HCT116 (cell line): ENCODE measurements at regions not wholly inside any gene's neighbourhood (a gene's known extent, or its start where the extent isn't known, plus 50 kb on each side); places are given as distances from the start of the nearest gene placed in this dataset.

Experiments used
- ATAC-seq: fragments of 200-7000 bp; cut with Tn5 transposase; 2 replicates; pipeline ENCODE4 v1.9.1; 2020; ENCODE audit warnings: mild to moderate bottlenecking, moderate library complexity
- BruUV-seq: library from RNA; stranded (reverse); fragments of 400-500 nt; replicated peaks from 2 replicates; lab custom pipeline; 2021; lab: Mats Ljungman, UMichigan
- CTCF ChIA-PET: fragments of 300-600 bp; sonication (Branson Sonifier 250); formaldehyde crosslinking; loops from one replicate; lab custom pipeline; 2021; ENCODE audit warnings: antibody characterized with exemption; lab: Charles Lee
- POLR2A ChIA-PET: fragments of 300-600, 350-600 bp; sonication (Branson Sonifier 250); formaldehyde crosslinking; loops from one replicate; lab custom pipeline; 2021; ENCODE audit warnings: antibody characterized with exemption; lab: Charles Lee
- RAD21 ChIA-PET, 2 experiments: fragments of 300-600 bp; sonication (Branson Sonifier 250); formaldehyde crosslinking; loops; one replicate each; lab custom pipeline; 2023; ENCODE audit warnings: low total read pairs in 2 of 2; ENCODE audit not compliant: uncharacterized antibody in 2 of 2, unreplicated experiment in 2 of 2, low non-redundant PET in 1 of 2; lab: Charles Lee
- DNase-seq: peaks from one replicate; pipeline ENCODE4 v3.0.0-alpha.2; 2010; ENCODE audit warnings: low read depth, low spot score
- H2AFZ ChIP-seq: fragments of 200-600 bp; shearing (Covaris generic), sonication (generic); 2 replicates; pipeline ENCODE4 v1.6.1; 2017; ENCODE audit warnings: low read depth, mixed run types, mixed read lengths, antibody characterized with exemption, low read length; ENCODE audit not compliant: poor library complexity, severe bottlenecking
- H3K27ac ChIP-seq: 2 replicates; pipeline ENCODE4 v1.5.1; 2012; ENCODE audit warnings: low read depth, low read length
- H3K27me3 ChIP-seq: fragments of 200-600 bp; sonication (generic); 2 replicates; pipeline ENCODE4 v1.6.1; 2016; ENCODE audit warnings: mixed run types, low read length, mixed read lengths; ENCODE audit not compliant: insufficient read depth
- H3K36me3 ChIP-seq, 2 experiments: fragments of 200-500 bp in 1 of 2; fragments of 200-600 bp in 1 of 2; sonication (Bioruptor generic) in 1 of 2; sonication (generic) in 1 of 2; 2 replicates each; pipeline versions ENCODE4 v1.5.1 to v1.6.1; 2014 to 2016; ENCODE audit warnings: low read length in 2 of 2, inconsistent platforms in 1 of 2, mixed read lengths in 1 of 2, mixed run types in 1 of 2; ENCODE audit not compliant: insufficient read depth in 2 of 2, control insufficient read depth in 1 of 2
- H3K4me1 ChIP-seq, 2 experiments: fragments of 200-600 bp in 1 of 2; sonication (generic) in 1 of 2; 2 replicates each; pipeline versions ENCODE4 v1.5.1 to v1.6.1; 2012 to 2017; ENCODE audit warnings: low read length in 2 of 2, inconsistent platforms in 1 of 2, mild to moderate bottlenecking in 1 of 2, mixed read lengths in 1 of 2, mixed run types in 1 of 2, moderate library complexity in 1 of 2; ENCODE audit not compliant: insufficient read depth in 2 of 2, control insufficient read depth in 1 of 2
- H3K4me2 ChIP-seq: fragments of 200-600 bp; sonication (generic); 2 replicates; pipeline ENCODE4 v1.6.1; 2017; ENCODE audit warnings: mixed run types, low read length, mixed read lengths
- H3K4me3 ChIP-seq, 2 experiments: fragments of 200-600 bp in 1 of 2; sonication (generic) in 1 of 2; replicated peaks in 1 of 2; 2 replicates each; pipeline ENCODE4 v1.5.1; 2011 to 2016; ENCODE audit warnings: low read length in 2 of 2, control low read depth in 1 of 2, low read depth in 1 of 2, mild to moderate bottlenecking in 1 of 2, mixed read lengths in 1 of 2, mixed run types in 1 of 2
- H3K79me2 ChIP-seq: fragments of 200-600 bp; sonication (generic); 2 replicates; pipeline ENCODE4 v1.6.1; 2017; ENCODE audit warnings: mild to moderate bottlenecking, mixed run types, low read length, moderate library complexity, mixed read lengths; ENCODE audit not compliant: insufficient read depth
- H3K9ac ChIP-seq: fragments of 200-600 bp; sonication (generic); 2 replicates; pipeline ENCODE4 v1.6.1; 2016; ENCODE audit warnings: low read length, mixed read lengths
- H3K9me2 ChIP-seq: fragments of 200-600 bp; sonication (generic), shearing (Covaris generic); 2 replicates; pipeline ENCODE4 v1.6.1; 2017; ENCODE audit warnings: mixed run types, mild to moderate bottlenecking, moderate library complexity; ENCODE audit not compliant: insufficient read depth
- H3K9me3 ChIP-seq, 2 experiments: fragments of 200-500 bp in 1 of 2; fragments of 200-600 bp in 1 of 2; sonication (Bioruptor generic) in 1 of 2; sonication (generic) in 1 of 2; 2 replicates each; pipeline ENCODE4 v1.6.1; 2014 to 2017; ENCODE audit warnings: low read length in 2 of 2, mixed read lengths in 2 of 2, inconsistent platforms in 1 of 2, low read depth in 1 of 2, mild to moderate bottlenecking in 1 of 2, mixed run types in 1 of 2, moderate library complexity in 1 of 2; ENCODE audit not compliant: control insufficient read depth in 1 of 2, insufficient read depth in 1 of 2
- H4K20me1 ChIP-seq: fragments of 200-600 bp; sonication (generic), shearing (Covaris generic); 2 replicates; pipeline ENCODE4 v1.6.1; 2017; ENCODE audit warnings: mixed run types, mild to moderate bottlenecking, moderate library complexity; ENCODE audit not compliant: insufficient read depth
- CEBPB ChIP-seq: IDR thresholded peaks from 2 replicates; pipeline ENCODE4 v1.6.1; 2012; ENCODE audit warnings: low read depth
- EGR1 ChIP-seq: IDR thresholded peaks from 2 replicates; pipeline ENCODE4 v1.6.1; 2012; ENCODE audit warnings: low read depth
- FOSL1 ChIP-seq: IDR thresholded peaks from 2 replicates; pipeline ENCODE4 v1.6.1; 2012; ENCODE audit warnings: low read depth
- POLR2A ChIP-seq: IDR thresholded peaks from 2 replicates; pipeline ENCODE4 v1.7.0; 2011; ENCODE audit warnings: borderline replicate concordance; ENCODE audit not compliant: insufficient read depth, insufficient read length; ENCODE audit errors: extremely low read depth
- SRF ChIP-seq: IDR thresholded peaks from 2 replicates; pipeline ENCODE4 v1.6.1; 2012; ENCODE audit warnings: low read depth
- ZNF274 ChIP-seq: fragments of 200-500 bp; sonication (Bioruptor generic); IDR thresholded peaks from 2 replicates; pipeline ENCODE4 v1.6.1; 2014; ENCODE audit warnings: mild to moderate bottlenecking, low read depth, low read length, inconsistent platforms
- intact Hi-C: fragments of 100-400 bp; cut with micrococcal nuclease; formaldehyde crosslinking; loops from 2 replicates; pipeline ENCODE4 v1.10.0; 2022
- TF ChIP-seq, protein P1 (sequence below), 3 experiments: fragments of 200-600 bp in 1 of 3; sonication (generic) in 1 of 3; IDR thresholded peaks in 2 of 3; conservative IDR thresholded peaks in 1 of 3; 2 replicates each; pipeline ENCODE4 v1.5.1; 2012 to 2017; ENCODE audit warnings: low read depth in 2 of 3, low read length in 2 of 3, antibody characterized with exemption in 1 of 3, borderline replicate concordance in 1 of 3, control low read depth in 1 of 3, mild to moderate bottlenecking in 1 of 3, mixed read lengths in 1 of 3, mixed run types in 1 of 3, moderate library complexity in 1 of 3; ENCODE audit not compliant: insufficient read depth in 1 of 3

DNA sequence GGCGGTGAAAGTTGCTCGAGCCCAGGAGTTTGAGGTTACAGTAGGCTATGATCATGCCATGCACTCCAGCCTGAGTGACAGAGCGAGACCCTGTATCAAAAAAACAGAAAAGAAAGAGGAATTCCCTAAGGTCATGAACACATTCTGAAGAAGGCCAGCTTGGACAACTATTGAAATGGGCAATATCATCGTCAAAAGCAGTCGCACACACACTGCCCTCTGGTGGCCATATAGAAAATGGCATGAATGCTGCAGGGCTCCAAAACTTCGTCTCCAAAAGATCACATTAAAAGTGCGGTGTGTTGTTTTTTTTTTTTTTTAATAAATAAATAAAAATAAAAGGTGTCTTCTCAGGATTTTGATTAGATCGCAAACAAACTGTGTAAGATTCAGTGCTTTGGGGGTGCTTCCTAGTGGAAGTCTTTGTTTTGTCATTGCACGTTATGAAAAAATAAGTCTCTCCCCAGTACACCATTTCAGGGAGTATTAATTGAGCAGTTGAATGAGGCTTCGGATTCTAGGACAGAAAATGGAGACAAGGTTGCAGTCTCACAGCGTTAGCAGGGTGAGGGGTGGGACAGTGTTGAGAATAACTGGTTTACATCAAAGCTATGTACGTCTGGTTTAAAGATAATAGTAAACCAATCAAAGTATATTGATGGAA is 87.5 kb upstream of the FMN2 start:
- H3K9me2 ChIP-seq: no peaks in the 10 kb centered on the region
- ATAC-seq: no peak
- no peaks in the 10 kb centered on the region for H3K36me3 ChIP-seq
- H3K4me2 ChIP-seq: no peak overlapping the region
- ChIA-PET CTCF (no interaction called here), POLR2A (no interaction called here), RAD21 (no interaction called here)
- H3K4me1 ChIP-seq: no peaks in the 10 kb centered on the region
- intact Hi-C loops: no loop called here
- no peak overlapping the region for H3K4me3 ChIP-seq
- H3K9me3 ChIP-seq: peaks cover 0 to 10% of the 10 kb centered on the region in 2 experiments; a peak in 2 of 4 replicates
- H4K20me1 ChIP-seq: no peaks in the 10 kb centered on the region
- no peak overlapping the region for H3K9ac ChIP-seq
- DNase-seq: no peak
- H3K79me2 ChIP-seq: no peaks in the 10 kb centered on the region
- TF ChIP-seq, protein P1, sequence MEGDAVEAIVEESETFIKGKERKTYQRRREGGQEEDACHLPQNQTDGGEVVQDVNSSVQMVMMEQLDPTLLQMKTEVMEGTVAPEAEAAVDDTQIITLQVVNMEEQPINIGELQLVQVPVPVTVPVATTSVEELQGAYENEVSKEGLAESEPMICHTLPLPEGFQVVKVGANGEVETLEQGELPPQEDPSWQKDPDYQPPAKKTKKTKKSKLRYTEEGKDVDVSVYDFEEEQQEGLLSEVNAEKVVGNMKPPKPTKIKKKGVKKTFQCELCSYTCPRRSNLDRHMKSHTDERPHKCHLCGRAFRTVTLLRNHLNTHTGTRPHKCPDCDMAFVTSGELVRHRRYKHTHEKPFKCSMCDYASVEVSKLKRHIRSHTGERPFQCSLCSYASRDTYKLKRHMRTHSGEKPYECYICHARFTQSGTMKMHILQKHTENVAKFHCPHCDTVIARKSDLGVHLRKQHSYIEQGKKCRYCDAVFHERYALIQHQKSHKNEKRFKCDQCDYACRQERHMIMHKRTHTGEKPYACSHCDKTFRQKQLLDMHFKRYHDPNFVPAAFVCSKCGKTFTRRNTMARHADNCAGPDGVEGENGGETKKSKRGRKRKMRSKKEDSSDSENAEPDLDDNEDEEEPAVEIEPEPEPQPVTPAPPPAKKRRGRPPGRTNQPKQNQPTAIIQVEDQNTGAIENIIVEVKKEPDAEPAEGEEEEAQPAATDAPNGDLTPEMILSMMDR (IDR thresholded peaks at IDR 0.05 in 2 of 3, conservative IDR thresholded peaks at IDR 0.05 in 1 of 3; ENCODE audit: borderline replicate concordance in 1 of 3, insufficient read depth in 1 of 3, low read depth in 2 of 3, low read length in 2 of 3): peak in 2 of 3 experiments; percentile 61 to 75; a peak in 4 of 6 replicates
- TF ChIP-seq ZNF274: no peak
- H3K27me3 ChIP-seq: no peaks in the 10 kb centered on the region
- no peak overlapping the region for H2AFZ ChIP-seq
- no peak overlapping the region for H3K27ac ChIP-seq
- BruUV-seq: no TSS peak

GRCh38 chr1:240005997-240006650 is 85.6 kb upstream of the FMN2 start:
- POLR2A ChIA-PET: no interaction called here
- CTCF ChIA-PET: interaction anchor here (1.4 kb wide), 1 partner anchor 55 kb away, joined by 7 read pairs; no protein-coding TSS in a partner anchor
- H3K27ac ChIP-seq: no peak overlapping the region
- H3K4me1 ChIP-seq: no peaks in the 10 kb centered on the region
- ATAC-seq (no peak), DNase-seq (no peak)
- H3K9me2 ChIP-seq: no peaks in the 10 kb centered on the region
- RAD21 ChIA-PET: no interaction called here
- H3K79me2 ChIP-seq: no peaks in the 10 kb centered on the region
- no peak overlapping the region for H3K4me2 ChIP-seq
- H3K4me3 ChIP-seq: no peak overlapping the region
- intact Hi-C loops: no loop called here
- no peaks in the 10 kb centered on the region for H3K36me3 ChIP-seq
- TF ChIP-seq EGR1 (no peak), SRF (no peak), POLR2A (no peak), FOSL1 (no peak), CEBPB (no peak)
- no peak overlapping the region for H3K9ac ChIP-seq
- H2AFZ ChIP-seq: no peak overlapping the region
- H3K9me3 ChIP-seq: peaks cover 0 to 14% of the 10 kb centered on the region in 2 experiments; a peak in 2 of 4 replicates
- H3K27me3 ChIP-seq: no peaks in the 10 kb centered on the region
- H4K20me1 ChIP-seq: no peaks in the 10 kb centered on the region
- no TSS peak for BruUV-seq
